GM12892 (cell line): ENCODE measurements at regions not wholly inside any gene's neighbourhood (a gene's known extent, or its start where the extent isn't known, plus 50 kb on each side); places are given as distances from the start of the nearest gene placed in this dataset.

Experiments
- POLR2A ChIP-seq: IDR thresholded peaks from 2 replicates; pipeline ENCODE4 v1.6.1; 2011; ENCODE audit warnings: low read depth, low read length, control low read depth
- POLR2AphosphoS5 ChIP-seq: IDR thresholded peaks from 2 replicates; pipeline ENCODE4 v1.6.1; 2011; ENCODE audit warnings: low read depth, low read length, control low read depth
- TAF1 ChIP-seq: IDR thresholded peaks from 2 replicates; pipeline ENCODE4 v1.6.1; 2011; ENCODE audit warnings: low read depth, mild to moderate bottlenecking, control low read depth, low read length, borderline replicate concordance

- TF ChIP-seq TAF1 = no peak
- no peak for TF ChIP-seq POLR2A
- TF ChIP-seq POLR2AphosphoS5 = no peak
Observed at GRCh38 chr5:72698481-72698880, 118.0 kb upstream of the TNPO1 start.
